ENCODE measurements at regions not wholly inside any gene's neighbourhood (a gene's known extent, or its start where the extent isn't known, plus 50 kb on each side); places are given as distances from the start of the nearest gene placed in this dataset.

GRCh38 chr18:1302861-1303260 lies 398.2 kb downstream of the ADCYAP1 start:
- no peak for TF ChIP-seq EP300 (IDR thresholded peaks at IDR 0.05)
- TF ChIP-seq CTCF (IDR thresholded peaks at IDR 0.05), result no peak
- TF ChIP-seq POLR2AphosphoS5 (IDR thresholded peaks at IDR 0.05), result no peak

Measured in stomach (tissue), 4 donors.